GM12865 (cell line): ENCODE measurements at regions not wholly inside any gene's neighbourhood (a gene's known extent, or its start where the extent isn't known, plus 50 kb on each side); places are given as distances from the start of the nearest gene placed in this dataset.

Experiments
- DNase-seq: peaks from one replicate; pipeline ENCODE4 v3.0.0; 2010; ENCODE audit warnings: low read depth
- H3K4me3 ChIP-seq: 2 replicates; pipeline ENCODE4 v1.5.1; 2011; ENCODE audit warnings: mild to moderate bottlenecking, low read depth, low read length, control low read depth
- TF ChIP-seq, protein P1 (sequence below): IDR thresholded peaks from 2 replicates; pipeline ENCODE4 v1.5.1; 2011; ENCODE audit warnings: low read length, control low read depth, low read depth, inconsistent platforms; ENCODE audit not compliant: insufficient read depth; ENCODE audit errors: missing control alignments

DNA sequence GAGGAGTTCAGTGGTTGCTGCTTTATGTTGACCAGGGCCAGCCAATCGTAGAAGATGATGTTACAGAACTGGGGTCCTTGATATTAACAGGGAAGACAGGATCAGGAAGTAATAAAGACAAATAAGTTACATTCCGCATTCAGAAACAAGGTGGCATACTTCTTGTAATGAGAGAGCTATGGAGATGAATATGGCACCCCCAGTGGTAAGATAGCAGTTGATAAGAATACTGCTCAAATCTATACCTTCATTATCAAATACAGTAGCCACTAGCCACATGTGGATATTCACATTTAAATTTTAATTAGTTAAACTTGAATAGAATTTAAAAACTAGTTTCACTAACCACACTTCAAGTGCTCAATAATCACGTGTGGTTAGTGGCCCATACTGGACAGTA is 290.4 kb upstream of the RBMS1 start:
- TF ChIP-seq, protein P1, sequence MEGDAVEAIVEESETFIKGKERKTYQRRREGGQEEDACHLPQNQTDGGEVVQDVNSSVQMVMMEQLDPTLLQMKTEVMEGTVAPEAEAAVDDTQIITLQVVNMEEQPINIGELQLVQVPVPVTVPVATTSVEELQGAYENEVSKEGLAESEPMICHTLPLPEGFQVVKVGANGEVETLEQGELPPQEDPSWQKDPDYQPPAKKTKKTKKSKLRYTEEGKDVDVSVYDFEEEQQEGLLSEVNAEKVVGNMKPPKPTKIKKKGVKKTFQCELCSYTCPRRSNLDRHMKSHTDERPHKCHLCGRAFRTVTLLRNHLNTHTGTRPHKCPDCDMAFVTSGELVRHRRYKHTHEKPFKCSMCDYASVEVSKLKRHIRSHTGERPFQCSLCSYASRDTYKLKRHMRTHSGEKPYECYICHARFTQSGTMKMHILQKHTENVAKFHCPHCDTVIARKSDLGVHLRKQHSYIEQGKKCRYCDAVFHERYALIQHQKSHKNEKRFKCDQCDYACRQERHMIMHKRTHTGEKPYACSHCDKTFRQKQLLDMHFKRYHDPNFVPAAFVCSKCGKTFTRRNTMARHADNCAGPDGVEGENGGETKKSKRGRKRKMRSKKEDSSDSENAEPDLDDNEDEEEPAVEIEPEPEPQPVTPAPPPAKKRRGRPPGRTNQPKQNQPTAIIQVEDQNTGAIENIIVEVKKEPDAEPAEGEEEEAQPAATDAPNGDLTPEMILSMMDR: no peak
- H3K4me3 ChIP-seq: no peak overlapping the region
- no peak for DNase-seq

- H3K4me3 ChIP-seq: no peak overlapping the region
- DNase-seq: no peak
- TF ChIP-seq, protein P1: no peak
Measured at GRCh38 chr2:160790738-160791137, 297.1 kb upstream of the RBMS1 start.

GRCh38 chr2:160791884-160792283 is 298.3 kb upstream of the RBMS1 start:
- TF ChIP-seq, protein P1: no peak
- no peak overlapping the region for H3K4me3 ChIP-seq
- DNase-seq: no peak

DNA sequence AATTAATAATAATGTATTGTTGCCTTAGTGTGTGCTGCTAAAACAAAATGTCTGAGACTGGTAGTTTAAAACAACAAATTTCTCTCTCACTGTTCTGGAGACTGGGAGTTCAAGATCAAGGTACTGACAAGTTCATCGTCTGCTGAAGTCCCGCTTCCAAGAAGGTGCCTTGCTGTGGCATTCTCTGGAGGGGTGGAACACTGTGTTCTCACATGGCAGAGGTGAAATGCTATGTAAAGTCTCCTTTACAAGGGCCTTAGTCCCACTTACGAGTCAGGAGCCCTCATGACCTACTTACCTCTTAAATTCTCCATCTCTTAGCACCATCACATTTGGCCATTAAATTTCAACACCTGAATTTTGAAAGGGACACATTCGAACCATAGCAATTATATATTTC is 299.2 kb upstream of the RBMS1 start:
- DNase-seq: no peak
- TF ChIP-seq, protein P1: no peak
- no peak overlapping the region for H3K4me3 ChIP-seq

- no peak for DNase-seq
- TF ChIP-seq, protein P1: no peak
- no peak overlapping the region for H3K4me3 ChIP-seq
Measured at GRCh38 chr2:160794926-160795325, 301.3 kb upstream of the RBMS1 start.

GRCh38 chr2:160803881-160804280 is 310.3 kb upstream of the RBMS1 start:
- DNase-seq: no peak
- no peak overlapping the region for H3K4me3 ChIP-seq
- TF ChIP-seq, protein P1: no peak

GRCh38 chr2:160810406-160810805 is 316.8 kb upstream of the RBMS1 start:
- no peak overlapping the region for H3K4me3 ChIP-seq
- TF ChIP-seq, protein P1: no peak
- no peak for DNase-seq
